Activated T-helper 1 cell treated with anti-CD3 and anti-CD28 coated beads, Interleukin-12 subunit alpha, Interleukin-12 subunit beta, Interleukin-2, Interleukin-4 antibody, amounts not matched to agents 30 ng/mL and 10 ng/mL and 1 ng/mL, durations not matched to agents 14 hours and 24 hours and 36 hours (primary cell): ENCODE measurements at regions not wholly inside any gene's neighbourhood (a gene's known extent, or its start where the extent isn't known, plus 50 kb on each side); places are given as distances from the start of the nearest gene placed in this dataset.
"Not testable (repeated sequence)": the region's sequence is repeated elsewhere in the genome, so short reads cannot be mapped to it uniquely, and the experiment has no call there.

Experiments used
- DNase-seq: peaks from one replicate; pipeline ENCODE4 v3.0.0; 2021; ENCODE audit warnings: low spot score
- H3K27ac Mint-ChIP-seq: one replicate; pipeline ENCODE4 v1.8.0; 2021; ENCODE audit warnings: mild to moderate bottlenecking, mixed read lengths
- H3K27me3 Mint-ChIP-seq: one replicate; pipeline ENCODE4 v1.8.0; 2022; ENCODE audit warnings: mild to moderate bottlenecking, moderate library complexity, mixed read lengths; ENCODE audit not compliant: insufficient read depth
- H3K36me3 Mint-ChIP-seq: one replicate; pipeline ENCODE4 v1.8.0; 2021; ENCODE audit warnings: low read depth, mixed read lengths
- H3K4me1 Mint-ChIP-seq: one replicate; pipeline ENCODE4 v1.8.0; 2021; ENCODE audit warnings: low read depth, mixed read lengths
- H3K4me3 Mint-ChIP-seq: one replicate; pipeline ENCODE4 v1.8.0; 2021; ENCODE audit warnings: mild to moderate bottlenecking, moderate library complexity, mixed read lengths
- H3K9me3 Mint-ChIP-seq: one replicate; pipeline ENCODE4 v1.8.0; 2021; ENCODE audit warnings: mixed read lengths
- intact Hi-C: fragments of 100-400 bp; cut with micrococcal nuclease; formaldehyde crosslinking; loops from one replicate; pipeline ENCODE4 v1.15.1; 2024

GRCh38 chr2:219871351-219871750, 243.9 kb downstream of the SLC4A3 start:
- Mint-ChIP-seq H3K4me1 (no peaks in the 10 kb centered on the region), H3K27me3 (no peaks in the 10 kb centered on the region), H3K36me3 (no peaks in the 10 kb centered on the region), H3K27ac (no peak overlapping the region), H3K9me3 (no peaks in the 10 kb centered on the region), H3K4me3 (no peak overlapping the region)
- intact Hi-C loops, result no loop called here
- DNase-seq, result no peak

GRCh38 chr2:219875036-219875435, 247.6 kb downstream of the SLC4A3 start:
- H3K27ac Mint-ChIP-seq, result no peak overlapping the region
- H3K36me3 Mint-ChIP-seq, result no peaks in the 10 kb centered on the region
- no peak overlapping the region for H3K4me3 Mint-ChIP-seq
- H3K4me1 Mint-ChIP-seq, result no peaks in the 10 kb centered on the region
- DNase-seq, result no peak
- H3K9me3 Mint-ChIP-seq, result no peaks in the 10 kb centered on the region
- no peaks in the 10 kb centered on the region for H3K27me3 Mint-ChIP-seq
- intact Hi-C loops, result no loop called here

- intact Hi-C loops, DNase-seq, H3K4me3 Mint-ChIP-seq, H3K9me3 Mint-ChIP-seq, H3K4me1 Mint-ChIP-seq, H3K27me3 Mint-ChIP-seq, H3K36me3 Mint-ChIP-seq, H3K27ac Mint-ChIP-seq: not testable (repeated sequence)
Measured at GRCh38 chr2:219875986-219876385, 248.6 kb downstream of the SLC4A3 start.

- intact Hi-C loops, result no loop called here
- Mint-ChIP-seq H3K36me3 (no peaks in the 10 kb centered on the region), H3K9me3 (no peaks in the 10 kb centered on the region), H3K27ac (no peak overlapping the region), H3K27me3 (no peaks in the 10 kb centered on the region), H3K4me3 (no peak overlapping the region), H3K4me1 (no peaks in the 10 kb centered on the region)
- no peak for DNase-seq
Measured at GRCh38 chr2:219876931-219877330, 249.5 kb downstream of the SLC4A3 start.

- no peaks in the 10 kb centered on the region for H3K9me3 Mint-ChIP-seq
- H3K27ac Mint-ChIP-seq, result no peak overlapping the region
- no peak for DNase-seq
- H3K27me3 Mint-ChIP-seq, result no peaks in the 10 kb centered on the region
- no peaks in the 10 kb centered on the region for H3K4me1 Mint-ChIP-seq
- intact Hi-C loops, result no loop called here
- H3K4me3 Mint-ChIP-seq, result no peak overlapping the region
- no peaks in the 10 kb centered on the region for H3K36me3 Mint-ChIP-seq
Measured at GRCh38 chr2:219877728-219878127, 250.3 kb downstream of the SLC4A3 start.

GRCh38 chr2:219878516-219878915, 251.1 kb downstream of the SLC4A3 start:
- no peak overlapping the region for H3K27ac Mint-ChIP-seq
- intact Hi-C loops, result no loop called here
- H3K4me1 Mint-ChIP-seq, result no peaks in the 10 kb centered on the region
- H3K27me3 Mint-ChIP-seq, result no peaks in the 10 kb centered on the region
- no peaks in the 10 kb centered on the region for H3K36me3 Mint-ChIP-seq
- no peak overlapping the region for H3K4me3 Mint-ChIP-seq
- no peaks in the 10 kb centered on the region for H3K9me3 Mint-ChIP-seq
- no peak for DNase-seq

- Mint-ChIP-seq H3K36me3 (no peaks in the 10 kb centered on the region), H3K4me1 (no peaks in the 10 kb centered on the region), H3K4me3 (no peak overlapping the region), H3K27ac (no peak overlapping the region), H3K9me3 (no peaks in the 10 kb centered on the region), H3K27me3 (no peaks in the 10 kb centered on the region)
- DNase-seq, result no peak
- intact Hi-C loops, result no loop called here
Measured at GRCh38 chr2:219881851-219882250, 254.4 kb downstream of the SLC4A3 start.

GRCh38 chr2:219886615-219887014, 259.2 kb downstream of the SLC4A3 start:
- Mint-ChIP-seq H3K4me3 (no peak overlapping the region), H3K27me3 (no peaks in the 10 kb centered on the region), H3K36me3 (no peaks in the 10 kb centered on the region), H3K27ac (no peak overlapping the region), H3K9me3 (no peaks in the 10 kb centered on the region), H3K4me1 (no peaks in the 10 kb centered on the region)
- intact Hi-C loops, result no loop called here
- DNase-seq, result no peak

GRCh38 chr2:219887870-219888269, 260.4 kb downstream of the SLC4A3 start:
- Mint-ChIP-seq H3K27me3 (no peaks in the 10 kb centered on the region), H3K4me3 (no peak overlapping the region), H3K27ac (no peak overlapping the region), H3K9me3 (no peaks in the 10 kb centered on the region), H3K36me3 (no peaks in the 10 kb centered on the region), H3K4me1 (no peaks in the 10 kb centered on the region)
- intact Hi-C loops, result no loop called here
- DNase-seq, result no peak

GRCh38 chr2:219893541-219893940, 266.1 kb downstream of the SLC4A3 start:
- intact Hi-C loops, result no loop called here
- no peak overlapping the region for H3K27ac Mint-ChIP-seq
- no peaks in the 10 kb centered on the region for H3K9me3 Mint-ChIP-seq
- H3K36me3 Mint-ChIP-seq, result no peaks in the 10 kb centered on the region
- no peak overlapping the region for H3K4me3 Mint-ChIP-seq
- DNase-seq, result no peak
- no peaks in the 10 kb centered on the region for H3K4me1 Mint-ChIP-seq
- H3K27me3 Mint-ChIP-seq, result no peaks in the 10 kb centered on the region

- H3K27ac Mint-ChIP-seq, result no peak overlapping the region
- H3K27me3 Mint-ChIP-seq, result peaks cover 2% of the 10 kb centered on the region
- H3K36me3 Mint-ChIP-seq, result no peaks in the 10 kb centered on the region
- no peak overlapping the region for H3K4me3 Mint-ChIP-seq
- intact Hi-C loops, result no loop called here
- H3K9me3 Mint-ChIP-seq, result no peaks in the 10 kb centered on the region
- H3K4me1 Mint-ChIP-seq, result no peaks in the 10 kb centered on the region
- no peak for DNase-seq
Measured at GRCh38 chr2:219897456-219897855, 270.0 kb downstream of the SLC4A3 start.

GRCh38 chr2:219901155-219901554, 273.7 kb downstream of the SLC4A3 start:
- Mint-ChIP-seq H3K36me3 (no peaks in the 10 kb centered on the region), H3K9me3 (no peaks in the 10 kb centered on the region), H3K27ac (no peak overlapping the region), H3K27me3 (peaks cover 2% of the 10 kb centered on the region), H3K4me1 (no peaks in the 10 kb centered on the region), H3K4me3 (no peak overlapping the region)
- no peak for DNase-seq
- intact Hi-C loops, result no loop called here

GRCh38 chr2:219902891-219903552, 275.6 kb downstream of the SLC4A3 start:
- Mint-ChIP-seq H3K4me1 (no peaks in the 10 kb centered on the region), H3K27me3 (peaks cover 2% of the 10 kb centered on the region), H3K27ac (no peak overlapping the region), H3K36me3 (no peaks in the 10 kb centered on the region), H3K4me3 (no peak overlapping the region), H3K9me3 (no peaks in the 10 kb centered on the region)
- intact Hi-C loops, result no loop called here
- no peak for DNase-seq

- no peaks in the 10 kb centered on the region for H3K36me3 Mint-ChIP-seq
- H3K27ac Mint-ChIP-seq, result no peak overlapping the region
- no peak overlapping the region for H3K4me3 Mint-ChIP-seq
- H3K4me1 Mint-ChIP-seq, result no peaks in the 10 kb centered on the region
- intact Hi-C loops, result no loop called here
- no peak for DNase-seq
- no peaks in the 10 kb centered on the region for H3K27me3 Mint-ChIP-seq
- no peaks in the 10 kb centered on the region for H3K9me3 Mint-ChIP-seq
Measured at GRCh38 chr2:219905640-219906039, 278.2 kb downstream of the SLC4A3 start.
